ENCODE measurements at regions not wholly inside any gene's neighbourhood (a gene's known extent, or its start where the extent isn't known, plus 50 kb on each side); places are given as distances from the start of the nearest gene placed in this dataset.

DNA sequence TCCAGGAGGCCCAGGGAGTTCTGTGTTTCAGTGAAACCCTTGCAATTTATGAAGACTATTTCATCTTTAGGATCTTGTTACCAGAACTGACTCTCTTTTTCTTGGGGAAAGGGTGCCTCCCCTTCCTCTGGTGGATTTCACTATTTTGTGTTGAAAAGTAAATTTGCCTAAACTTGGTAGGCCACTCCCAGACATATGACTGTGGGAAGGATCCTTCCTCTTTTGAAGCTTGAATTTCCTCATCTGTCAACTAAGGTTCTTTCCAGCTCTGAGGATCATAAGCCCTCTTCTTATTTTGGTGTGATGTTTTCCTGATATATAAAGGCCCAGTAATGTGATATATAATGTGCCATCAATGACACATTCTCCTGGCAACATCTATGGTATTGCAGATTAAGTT lies 59.1 kb upstream of the ZFAND5 start:
- no peak overlapping the region for H3K27ac ChIP-seq (ENCODE audit: low read depth in 1 of 2, low read length in 2 of 2)
- CTCF ChIA-PET: no interaction called here

DNA sequence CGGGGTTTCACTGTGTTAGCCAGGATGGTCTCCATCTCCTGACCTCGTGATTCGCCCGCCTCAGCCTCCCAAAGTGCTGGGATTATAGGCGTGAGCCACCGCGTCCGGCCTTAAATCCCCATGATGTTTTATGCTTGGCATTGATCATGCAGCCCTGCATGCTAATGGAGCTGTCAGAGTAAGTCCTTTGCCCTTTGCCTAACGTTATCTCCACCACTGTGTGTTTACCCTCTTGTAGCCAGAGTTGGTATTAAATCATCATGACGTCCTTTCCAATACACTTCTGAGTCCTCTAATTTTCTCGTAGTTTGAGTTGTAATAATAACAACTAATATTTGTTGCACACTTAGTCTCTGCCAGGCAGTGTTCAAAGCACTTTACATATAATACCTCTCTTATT lies 57.2 kb upstream of the ZFAND5 start:
- Histone ChIP-seq H3K4me3 (ENCODE audit: low read length) (no peak overlapping the region), H3K9me3 (ENCODE audit: control insufficient read depth in 1 of 2, insufficient read depth in 1 of 2, low read length in 2 of 2) (no peaks in the 10 kb centered on the region), H3K36me3 (ENCODE audit: insufficient read depth, low read length) (no peaks in the 10 kb centered on the region), H3K27ac (ENCODE audit: low read depth in 1 of 2, low read length in 2 of 2) (no peak overlapping the region), H3K27me3 (ENCODE audit: control insufficient read depth in 1 of 2, insufficient read depth in 2 of 2, low read length in 2 of 2) (no peaks in the 10 kb centered on the region), H3K4me1 (ENCODE audit: insufficient read depth, low read length) (no peaks in the 10 kb centered on the region)
- Mint-ChIP-seq H3K36me3 (ENCODE audit: low read depth) (no peaks in the 10 kb centered on the region), H3K4me3 (no peak overlapping the region), H3K9me3 (no peaks in the 10 kb centered on the region), H3K27me3 (no peaks in the 10 kb centered on the region), H3K27ac (no peak overlapping the region), H3K4me1 (ENCODE audit: low read depth) (no peaks in the 10 kb centered on the region)
- POLR2A ChIA-PET: no interaction called here
- ATAC-seq (ENCODE audit: poor library complexity) (no peak), DNase-seq (no peak)
- intact Hi-C loops (cut with DNase I, micrococcal nuclease): loop anchor here in 1 of 2 experiments (10.0 kb wide), 1 partner anchor 53 kb away; no protein-coding TSS in a partner anchor
- TF ChIP-seq CTCF (IDR thresholded peaks at IDR 0.05): no peak
- CTCF ChIA-PET: interaction anchor here (0.8 kb wide), 1 partner anchor 16 kb away, joined by 4 read pairs; no protein-coding TSS in a partner anchor

More for the DNA sequence above, 59.1 kb upstream of the ZFAND5 start:
- ATAC-seq (ENCODE audit: poor library complexity): no peak
- Histone ChIP-seq H3K36me3 (ENCODE audit: insufficient read depth, low read length) (no peaks in the 10 kb centered on the region), H3K9me3 (ENCODE audit: control insufficient read depth in 1 of 2, insufficient read depth in 1 of 2, low read length in 2 of 2) (no peaks in the 10 kb centered on the region), H3K27me3 (ENCODE audit: control insufficient read depth in 1 of 2, insufficient read depth in 2 of 2, low read length in 2 of 2) (no peaks in the 10 kb centered on the region), H3K4me1 (ENCODE audit: insufficient read depth, low read length) (no peaks in the 10 kb centered on the region), H3K4me3 (ENCODE audit: low read length) (no peak overlapping the region)
- Mint-ChIP-seq H3K27me3 (no peaks in the 10 kb centered on the region), H3K36me3 (ENCODE audit: low read depth) (no peaks in the 10 kb centered on the region), H3K27ac (no peak overlapping the region), H3K9me3 (no peaks in the 10 kb centered on the region), H3K4me1 (ENCODE audit: low read depth) (no peaks in the 10 kb centered on the region), H3K4me3 (no peak overlapping the region)
- POLR2A ChIA-PET: interaction anchor here (0.5 kb wide), 1 partner anchor 1299 kb away, joined by 3 read pairs; no protein-coding TSS in a partner anchor
- DNase-seq: peak in 2 of 14 experiments; percentile 45
- TF ChIP-seq CTCF (IDR thresholded peaks at IDR 0.05): no peak
- intact Hi-C loops (cut with DNase I, micrococcal nuclease): loop anchor here in 1 of 2 experiments (10.0 kb wide), 1 partner anchor 51 kb away; no protein-coding TSS in a partner anchor

DNA sequence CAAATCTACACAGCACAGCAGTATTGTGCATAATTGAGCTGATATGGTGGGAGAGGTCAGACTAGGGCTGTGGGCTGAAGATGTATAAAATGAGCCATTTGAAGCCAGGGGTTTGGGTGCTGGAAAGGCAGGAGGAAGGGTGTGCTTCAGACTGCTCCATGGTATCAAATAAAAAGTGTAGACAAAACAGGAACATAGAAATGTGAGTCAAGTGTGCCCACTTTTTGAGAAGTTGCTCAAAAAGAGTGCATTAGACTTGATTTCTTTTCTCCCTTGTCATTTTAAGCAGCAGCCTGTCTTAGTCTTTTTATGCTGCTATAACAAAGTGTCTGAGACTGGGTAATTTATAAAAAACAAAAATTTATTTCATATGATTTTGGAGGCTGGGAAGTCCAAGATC lies 55.8 kb upstream of the ZFAND5 start:
- Histone ChIP-seq H3K27ac (ENCODE audit: low read depth in 1 of 2, low read length in 2 of 2) (no peak overlapping the region), H3K9me3 (ENCODE audit: control insufficient read depth in 1 of 2, insufficient read depth in 1 of 2, low read length in 2 of 2) (no peaks in the 10 kb centered on the region), H3K4me1 (ENCODE audit: insufficient read depth, low read length) (no peaks in the 10 kb centered on the region), H3K36me3 (ENCODE audit: insufficient read depth, low read length) (no peaks in the 10 kb centered on the region), H3K27me3 (ENCODE audit: control insufficient read depth in 1 of 2, insufficient read depth in 2 of 2, low read length in 2 of 2) (no peaks in the 10 kb centered on the region), H3K4me3 (ENCODE audit: low read length) (no peak overlapping the region)
- no peaks in the 10 kb centered on the region for H3K27me3 Mint-ChIP-seq
- POLR2A ChIA-PET: no interaction called here
- H3K9me3 Mint-ChIP-seq: no peaks in the 10 kb centered on the region
- intact Hi-C loops (cut with DNase I, micrococcal nuclease): loop anchor here in 1 of 2 experiments (10.0 kb wide), 1 partner anchor 54 kb away; no protein-coding TSS in a partner anchor
- H3K4me1 Mint-ChIP-seq (ENCODE audit: low read depth): no peaks in the 10 kb centered on the region
- no peak overlapping the region for H3K27ac Mint-ChIP-seq
- H3K36me3 Mint-ChIP-seq (ENCODE audit: low read depth): no peaks in the 10 kb centered on the region
- no peak for DNase-seq
- CTCF ChIA-PET: interaction anchor here (1.0 kb wide), 1 partner anchor 15 kb away, joined by 3 read pairs; no protein-coding TSS in a partner anchor
- ATAC-seq (ENCODE audit: poor library complexity): no peak
- no peak for TF ChIP-seq CTCF (IDR thresholded peaks at IDR 0.05)
- no peak overlapping the region for H3K4me3 Mint-ChIP-seq
